LNCaP clone FGC (cell line): ENCODE measurements at regions not wholly inside any gene's neighbourhood (a gene's known extent, or its start where the extent isn't known, plus 50 kb on each side); places are given as distances from the start of the nearest gene placed in this dataset.

Source experiments
- DNase-seq: peaks from one replicate; pipeline ENCODE4 v3.0.0-alpha.2; 2011; ENCODE audit warnings: low read depth
- H3K4me3 ChIP-seq: 2 replicates; pipeline ENCODE4 v1.5.1; 2011; ENCODE audit warnings: mild to moderate bottlenecking, low read depth, low read length, control low read depth
- TF ChIP-seq, protein P1 (sequence below): IDR thresholded peaks from 2 replicates; pipeline ENCODE4 v1.5.1; 2012; ENCODE audit warnings: mild to moderate bottlenecking; ENCODE audit not compliant: control insufficient read depth, insufficient read depth; ENCODE audit errors: extremely low read depth

DNA sequence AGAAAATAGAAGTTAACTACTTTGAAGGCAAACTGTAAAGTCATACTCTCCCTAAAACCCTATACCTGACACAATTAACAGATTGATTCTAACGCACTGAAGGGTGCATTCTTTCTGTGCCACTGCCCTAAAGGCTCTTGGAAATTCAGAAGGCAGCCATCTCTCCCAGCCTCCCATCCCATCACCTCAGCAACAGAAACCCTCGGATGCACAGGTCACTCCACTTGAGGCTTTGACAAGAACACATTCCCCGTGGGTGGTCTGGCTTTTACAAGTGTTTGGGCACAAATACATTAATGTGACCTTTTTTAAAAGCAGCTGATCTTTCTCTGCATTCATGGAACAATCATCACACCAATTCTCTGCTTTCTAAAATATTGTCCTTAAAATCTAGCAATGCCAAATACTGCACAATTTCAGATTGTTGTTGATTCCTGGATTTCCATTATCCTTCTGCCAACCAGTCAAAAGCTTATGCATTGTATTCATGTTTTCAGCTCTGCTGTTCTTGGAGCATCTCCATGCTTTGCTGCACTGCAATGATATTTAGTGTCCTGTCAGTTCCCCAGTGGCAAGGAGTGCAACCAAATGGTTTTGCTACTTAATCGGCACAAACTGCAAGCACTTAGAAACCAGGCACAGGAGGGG is 175.6 kb downstream of the TMEM161B start:
- TF ChIP-seq, protein P1, sequence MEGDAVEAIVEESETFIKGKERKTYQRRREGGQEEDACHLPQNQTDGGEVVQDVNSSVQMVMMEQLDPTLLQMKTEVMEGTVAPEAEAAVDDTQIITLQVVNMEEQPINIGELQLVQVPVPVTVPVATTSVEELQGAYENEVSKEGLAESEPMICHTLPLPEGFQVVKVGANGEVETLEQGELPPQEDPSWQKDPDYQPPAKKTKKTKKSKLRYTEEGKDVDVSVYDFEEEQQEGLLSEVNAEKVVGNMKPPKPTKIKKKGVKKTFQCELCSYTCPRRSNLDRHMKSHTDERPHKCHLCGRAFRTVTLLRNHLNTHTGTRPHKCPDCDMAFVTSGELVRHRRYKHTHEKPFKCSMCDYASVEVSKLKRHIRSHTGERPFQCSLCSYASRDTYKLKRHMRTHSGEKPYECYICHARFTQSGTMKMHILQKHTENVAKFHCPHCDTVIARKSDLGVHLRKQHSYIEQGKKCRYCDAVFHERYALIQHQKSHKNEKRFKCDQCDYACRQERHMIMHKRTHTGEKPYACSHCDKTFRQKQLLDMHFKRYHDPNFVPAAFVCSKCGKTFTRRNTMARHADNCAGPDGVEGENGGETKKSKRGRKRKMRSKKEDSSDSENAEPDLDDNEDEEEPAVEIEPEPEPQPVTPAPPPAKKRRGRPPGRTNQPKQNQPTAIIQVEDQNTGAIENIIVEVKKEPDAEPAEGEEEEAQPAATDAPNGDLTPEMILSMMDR: no peak
- DNase-seq: no peak
- H3K4me3 ChIP-seq: no peak overlapping the region

DNA sequence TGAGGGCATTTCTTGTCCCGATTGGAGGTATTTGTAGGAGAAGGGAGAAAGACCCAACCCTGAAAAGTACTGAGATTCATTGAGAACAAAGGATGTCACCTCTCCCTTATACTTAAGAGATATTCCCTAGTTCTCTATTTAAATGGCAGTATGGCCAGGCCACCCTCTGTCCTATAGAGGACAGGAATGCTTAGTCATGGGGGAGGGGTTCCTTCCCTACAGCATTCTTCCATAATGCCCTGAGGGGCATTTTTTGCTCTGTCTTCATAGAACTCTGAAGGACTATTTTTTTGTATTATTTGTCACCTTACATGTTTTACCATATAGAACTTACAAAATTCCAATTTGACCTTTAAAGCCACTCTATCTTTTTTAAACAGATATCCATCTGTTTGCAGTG is 176.3 kb downstream of the TMEM161B start:
- no peak for DNase-seq
- no peak overlapping the region for H3K4me3 ChIP-seq
- TF ChIP-seq, protein P1: no peak

DNA sequence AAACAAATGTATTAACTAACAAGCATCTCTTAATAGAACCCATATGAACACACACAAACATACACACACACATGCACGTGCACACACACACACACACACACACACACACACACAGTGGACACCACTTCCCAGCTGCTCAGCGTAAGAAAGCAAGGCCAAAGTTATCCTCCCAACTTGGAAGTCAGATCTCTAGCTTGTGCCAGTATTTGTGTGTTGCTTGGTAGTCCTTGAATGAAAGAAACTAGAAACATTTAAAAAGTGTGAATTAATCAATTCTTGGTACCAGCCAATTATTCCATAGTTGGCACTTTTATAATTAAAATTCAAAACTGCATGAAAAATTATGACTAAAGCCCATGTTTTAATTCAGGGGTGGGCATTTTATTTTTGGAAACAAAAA is 178.1 kb downstream of the TMEM161B start:
- DNase-seq: no peak
- TF ChIP-seq, protein P1: no peak
- H3K4me3 ChIP-seq: no peak overlapping the region

DNA sequence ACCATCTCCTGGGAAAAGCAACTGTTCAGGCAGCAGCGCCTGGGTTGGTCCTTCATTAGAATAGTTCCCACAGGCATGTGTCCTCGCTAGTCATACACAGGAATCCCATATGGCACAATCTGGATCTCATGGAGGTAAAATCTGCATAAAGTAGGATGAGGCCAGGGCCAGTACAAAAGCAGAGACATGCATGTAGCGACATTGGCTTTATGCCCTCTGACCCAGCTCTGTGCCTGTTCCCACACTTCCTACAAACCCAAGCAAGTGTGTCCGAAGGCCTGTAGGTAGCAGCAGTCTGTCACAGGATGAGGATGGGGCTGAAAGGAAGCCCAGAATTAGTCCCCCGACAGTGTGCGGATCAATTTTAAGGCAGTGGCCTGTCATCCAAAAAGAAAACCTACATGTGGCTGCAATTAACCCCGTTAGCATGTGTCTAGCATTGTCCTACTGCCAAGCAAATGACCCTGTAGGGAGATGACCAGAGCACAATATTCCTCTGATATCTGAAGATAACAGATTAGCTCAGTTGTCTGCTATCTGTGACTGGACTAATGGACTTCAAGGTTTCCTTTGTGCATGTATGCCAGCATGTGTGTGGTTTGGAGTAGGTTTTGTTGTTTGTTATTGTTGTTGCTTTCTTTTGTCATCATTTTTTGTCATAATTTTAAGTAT is 178.8 kb downstream of the TMEM161B start:
- no peak overlapping the region for H3K4me3 ChIP-seq
- TF ChIP-seq, protein P1: no peak
- no peak for DNase-seq

DNA sequence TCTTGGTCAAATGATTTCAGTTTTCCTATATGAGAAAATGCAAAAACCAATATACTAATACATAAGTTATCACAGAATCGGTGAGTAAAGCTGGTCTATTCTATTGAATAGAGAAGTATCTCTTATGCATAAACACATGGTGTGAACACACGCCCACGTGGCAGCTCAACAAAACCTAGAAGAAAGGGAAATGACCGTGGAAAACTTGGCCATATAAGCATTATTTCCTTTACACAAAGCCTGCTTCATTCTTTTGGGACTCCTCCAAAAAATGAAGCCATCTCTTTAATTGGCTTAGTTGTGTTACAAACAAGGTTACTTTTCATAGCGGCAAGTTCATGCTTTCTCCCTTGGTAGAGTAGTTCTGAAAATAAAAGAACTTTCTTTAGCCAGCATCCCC is 183.2 kb downstream of the TMEM161B start:
- TF ChIP-seq, protein P1: no peak
- H3K4me3 ChIP-seq: no peak overlapping the region
- DNase-seq: no peak

DNA sequence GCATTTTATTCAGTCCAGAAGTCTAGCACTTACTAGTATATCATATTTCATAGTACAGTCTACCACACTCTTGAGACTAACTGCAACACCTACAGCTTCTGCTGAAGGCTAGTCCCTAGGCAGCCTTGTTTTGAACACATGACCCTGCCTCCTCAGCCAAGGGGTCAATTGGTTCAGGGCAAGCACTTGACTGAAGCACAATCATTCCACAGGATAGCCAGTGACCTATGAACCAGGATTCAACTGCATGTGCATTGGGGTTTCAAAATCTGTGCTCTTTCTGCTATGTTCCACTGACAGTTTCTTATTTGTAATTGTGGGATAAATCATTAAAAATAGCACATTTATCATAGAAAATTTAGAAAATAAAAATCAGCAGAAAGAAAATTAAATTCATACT is 186.8 kb downstream of the TMEM161B start:
- TF ChIP-seq, protein P1: no peak
- H3K4me3 ChIP-seq: no peak overlapping the region
- no peak for DNase-seq

DNA sequence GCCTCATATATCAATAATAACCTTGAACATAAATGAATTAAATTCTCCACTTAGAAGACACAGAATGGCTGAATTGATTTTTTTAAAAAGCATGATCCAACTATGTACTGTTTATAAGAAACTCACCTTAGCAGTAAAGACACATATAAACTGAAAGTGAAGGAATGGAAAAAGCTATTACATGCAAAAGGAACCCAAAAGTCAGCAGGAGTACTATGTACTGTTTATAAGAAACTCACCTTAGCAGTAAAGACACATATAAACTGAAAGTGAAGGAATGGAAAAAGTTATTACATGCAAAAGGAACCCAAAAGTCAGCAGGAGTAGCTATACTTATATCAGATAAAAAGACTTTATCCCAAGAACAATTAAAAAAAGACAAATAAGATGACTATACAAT is 204.8 kb downstream of the TMEM161B start:
- TF ChIP-seq, protein P1: no peak
- DNase-seq: no peak
- no peak overlapping the region for H3K4me3 ChIP-seq
